ENCODE measurements at regions not wholly inside any gene's neighbourhood (a gene's known extent, or its start where the extent isn't known, plus 50 kb on each side); places are given as distances from the start of the nearest gene placed in this dataset.

DNA sequence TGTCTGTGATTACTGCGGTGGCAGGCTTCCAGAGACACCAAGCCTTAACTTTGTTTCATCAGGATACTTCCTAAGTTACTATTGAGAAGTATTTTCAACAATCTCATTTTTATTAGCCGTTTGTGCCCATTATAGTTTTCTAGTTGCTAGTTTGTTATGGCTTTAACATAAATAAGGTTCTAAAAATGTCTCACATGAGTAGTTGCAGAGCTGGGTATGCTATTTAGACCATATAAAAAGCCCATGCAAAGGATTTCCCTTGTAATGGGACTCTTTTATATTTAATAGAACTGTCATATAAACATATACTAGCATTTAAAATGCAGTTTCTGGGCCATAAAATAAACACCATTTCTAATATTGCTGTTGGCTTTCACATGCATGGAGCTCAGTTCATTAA is 205.3 kb upstream of the TCF21 start:
- no peaks in the 10 kb centered on the region for H3K79me2 ChIP-seq (ENCODE audit: insufficient read depth, low read length)
- H3K4me1 ChIP-seq (ENCODE audit: insufficient read depth, low read length): no peaks in the 10 kb centered on the region
- ATAC-seq (ENCODE audit: insufficient read depth, low read depth) (no peak), DNase-seq (no peak)
- no peak overlapping the region for H3K4me3 ChIP-seq (ENCODE audit: low read depth in 1 of 2, low read length in 2 of 2)
- no peaks in the 10 kb centered on the region for H3K9me3 ChIP-seq (ENCODE audit: insufficient read depth, low read length, severe bottlenecking)
- H3K27ac ChIP-seq (ENCODE audit: low read length): no peak overlapping the region
- no peak overlapping the region for H3K9ac ChIP-seq (ENCODE audit: low read depth, low read length)
- no peak overlapping the region for H3K4me2 ChIP-seq (ENCODE audit: insufficient read depth, low read length)
- no peaks in the 10 kb centered on the region for H4K20me1 ChIP-seq (ENCODE audit: insufficient read depth, low read length)
- TF ChIP-seq EZH2 (IDR thresholded peaks at IDR 0.05; ENCODE audit: borderline replicate concordance, low read depth, low read length, severe bottlenecking): no peak
- TF ChIP-seq, protein P1, sequence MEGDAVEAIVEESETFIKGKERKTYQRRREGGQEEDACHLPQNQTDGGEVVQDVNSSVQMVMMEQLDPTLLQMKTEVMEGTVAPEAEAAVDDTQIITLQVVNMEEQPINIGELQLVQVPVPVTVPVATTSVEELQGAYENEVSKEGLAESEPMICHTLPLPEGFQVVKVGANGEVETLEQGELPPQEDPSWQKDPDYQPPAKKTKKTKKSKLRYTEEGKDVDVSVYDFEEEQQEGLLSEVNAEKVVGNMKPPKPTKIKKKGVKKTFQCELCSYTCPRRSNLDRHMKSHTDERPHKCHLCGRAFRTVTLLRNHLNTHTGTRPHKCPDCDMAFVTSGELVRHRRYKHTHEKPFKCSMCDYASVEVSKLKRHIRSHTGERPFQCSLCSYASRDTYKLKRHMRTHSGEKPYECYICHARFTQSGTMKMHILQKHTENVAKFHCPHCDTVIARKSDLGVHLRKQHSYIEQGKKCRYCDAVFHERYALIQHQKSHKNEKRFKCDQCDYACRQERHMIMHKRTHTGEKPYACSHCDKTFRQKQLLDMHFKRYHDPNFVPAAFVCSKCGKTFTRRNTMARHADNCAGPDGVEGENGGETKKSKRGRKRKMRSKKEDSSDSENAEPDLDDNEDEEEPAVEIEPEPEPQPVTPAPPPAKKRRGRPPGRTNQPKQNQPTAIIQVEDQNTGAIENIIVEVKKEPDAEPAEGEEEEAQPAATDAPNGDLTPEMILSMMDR (IDR thresholded peaks at IDR 0.05; ENCODE audit: borderline replicate concordance, extremely low read depth, low read length, poor library complexity, severe bottlenecking): no peak
- H2AFZ ChIP-seq (ENCODE audit: low read depth, low read length): no peak overlapping the region
- peaks cover 5% of the 10 kb centered on the region for H3K27me3 ChIP-seq (ENCODE audit: insufficient read depth, low read length, poor library complexity)
- H3K36me3 ChIP-seq (ENCODE audit: insufficient read depth, low read length): no peaks in the 10 kb centered on the region

DNA sequence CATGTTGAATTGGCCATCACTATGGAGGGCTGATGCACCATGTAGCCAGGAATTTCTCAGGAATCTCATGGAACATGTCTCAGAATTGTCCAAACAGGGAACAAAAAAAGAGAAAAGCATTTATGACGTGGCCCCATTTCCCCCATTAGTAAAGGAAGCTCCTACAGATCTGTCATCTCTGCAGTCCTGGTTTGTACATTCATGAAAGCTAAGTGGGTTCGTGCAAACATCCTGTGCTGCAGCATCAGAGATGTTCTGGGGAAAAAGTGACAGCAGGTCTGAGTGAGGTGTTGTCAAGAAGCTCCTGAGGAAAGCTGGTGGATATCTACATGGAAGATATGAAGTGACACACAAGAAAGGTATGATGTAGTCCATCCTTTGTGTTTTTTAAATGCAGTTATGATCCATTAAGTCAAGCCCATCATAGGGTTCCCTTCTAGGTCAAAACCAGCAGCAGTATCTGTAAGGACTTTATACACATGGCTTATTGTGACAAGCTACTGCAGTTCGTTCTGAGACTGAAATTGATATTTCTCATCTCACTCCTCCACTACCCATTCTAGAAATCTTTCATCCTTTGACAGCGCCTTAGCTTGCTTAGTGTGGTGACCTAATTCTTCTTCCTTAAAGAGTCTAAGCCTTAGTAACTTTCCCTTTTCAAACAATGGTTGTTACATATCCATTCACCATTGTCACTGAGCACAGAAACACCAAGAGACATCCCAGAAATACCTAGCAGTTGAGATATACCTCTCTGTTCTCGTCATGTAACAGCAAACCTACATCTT is 200.0 kb upstream of the TCF21 start:
- no peak for DNase-seq
- H3K4me2 ChIP-seq (ENCODE audit: insufficient read depth, low read length): no peak overlapping the region

DNA sequence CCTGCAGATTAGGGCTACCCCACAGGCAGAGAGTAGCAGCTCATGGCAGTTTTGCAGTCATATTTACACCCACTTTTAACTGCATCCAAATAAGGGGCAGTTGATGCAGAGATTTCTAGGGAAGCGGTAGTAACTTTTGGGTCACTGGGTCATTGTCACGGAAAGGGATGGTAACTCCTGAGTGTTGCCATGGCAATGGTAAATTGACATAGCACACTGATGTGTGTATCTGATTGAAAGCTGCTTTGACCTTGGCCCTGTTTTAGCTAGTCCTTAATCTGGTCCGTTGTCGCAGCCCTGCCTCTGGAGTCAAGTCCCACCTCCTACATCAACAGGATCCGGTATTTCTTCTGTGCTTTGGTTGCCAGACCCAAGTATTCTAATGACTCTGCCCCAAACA is 199.1 kb upstream of the TCF21 start:
- Histone ChIP-seq H2AFZ (ENCODE audit: low read depth, low read length) (no peak overlapping the region), H3K9ac (ENCODE audit: low read depth, low read length) (no peak overlapping the region), H4K20me1 (ENCODE audit: insufficient read depth, low read length) (no peaks in the 10 kb centered on the region), H3K36me3 (ENCODE audit: insufficient read depth, low read length) (no peaks in the 10 kb centered on the region), H3K4me3 (ENCODE audit: low read depth in 1 of 2, low read length in 2 of 2) (no peak overlapping the region), H3K27me3 (ENCODE audit: insufficient read depth, low read length, poor library complexity) (no peaks in the 10 kb centered on the region), H3K79me2 (ENCODE audit: insufficient read depth, low read length) (no peaks in the 10 kb centered on the region), H3K27ac (ENCODE audit: low read length) (no peak overlapping the region), H3K4me2 (ENCODE audit: insufficient read depth, low read length) (no peak overlapping the region), H3K9me3 (ENCODE audit: insufficient read depth, low read length, severe bottlenecking) (no peaks in the 10 kb centered on the region), H3K4me1 (ENCODE audit: insufficient read depth, low read length) (no peaks in the 10 kb centered on the region)
- no peak for DNase-seq
- TF ChIP-seq, protein P1 (IDR thresholded peaks at IDR 0.05; ENCODE audit: borderline replicate concordance, extremely low read depth, low read length, poor library complexity, severe bottlenecking): no peak
- TF ChIP-seq EZH2 (IDR thresholded peaks at IDR 0.05; ENCODE audit: borderline replicate concordance, low read depth, low read length, severe bottlenecking): no peak
- no peak for ATAC-seq (ENCODE audit: insufficient read depth, low read depth)

More for the DNA sequence above, 200.0 kb upstream of the TCF21 start:
- no peak overlapping the region for H3K4me3 ChIP-seq (ENCODE audit: low read depth in 1 of 2, low read length in 2 of 2)
- TF ChIP-seq EZH2 (IDR thresholded peaks at IDR 0.05; ENCODE audit: borderline replicate concordance, low read depth, low read length, severe bottlenecking): no peak
- TF ChIP-seq, protein P1 (IDR thresholded peaks at IDR 0.05; ENCODE audit: borderline replicate concordance, extremely low read depth, low read length, poor library complexity, severe bottlenecking): no peak
- no peak overlapping the region for H2AFZ ChIP-seq (ENCODE audit: low read depth, low read length)
- no peak for ATAC-seq (ENCODE audit: insufficient read depth, low read depth)
- H3K9ac ChIP-seq (ENCODE audit: low read depth, low read length): no peak overlapping the region
- no peaks in the 10 kb centered on the region for H4K20me1 ChIP-seq (ENCODE audit: insufficient read depth, low read length)
- no peaks in the 10 kb centered on the region for H3K36me3 ChIP-seq (ENCODE audit: insufficient read depth, low read length)
- H3K4me1 ChIP-seq (ENCODE audit: insufficient read depth, low read length): no peaks in the 10 kb centered on the region
- H3K27ac ChIP-seq (ENCODE audit: low read length): no peak overlapping the region
- H3K27me3 ChIP-seq (ENCODE audit: insufficient read depth, low read length, poor library complexity): no peaks in the 10 kb centered on the region
- no peaks in the 10 kb centered on the region for H3K9me3 ChIP-seq (ENCODE audit: insufficient read depth, low read length, severe bottlenecking)
- H3K79me2 ChIP-seq (ENCODE audit: insufficient read depth, low read length): no peaks in the 10 kb centered on the region

All from DND-41 (cell line).